DOHH2 (cell line): ENCODE measurements at regions not wholly inside any gene's neighbourhood (a gene's known extent, or its start where the extent isn't known, plus 50 kb on each side); places are given as distances from the start of the nearest gene placed in this dataset.

Experiments
- CTCF ChIP-seq: fragments of 200-600 bp; sonication (generic); IDR thresholded peaks from one replicate; pipeline ENCODE4 v1.5.1; 2014; ENCODE audit warnings: antibody characterized with exemption, mild to moderate bottlenecking, low read depth, low read length; ENCODE audit not compliant: poor library complexity, severe bottlenecking
- EZH2phosphoT487 ChIP-seq: fragments of 200-600 bp; sonication (generic); IDR thresholded peaks from 2 replicates; pipeline ENCODE4 v1.6.1; 2017; ENCODE audit warnings: borderline replicate concordance, mild to moderate bottlenecking, antibody characterized with exemption, low read length, moderate library complexity, mixed read lengths

DNA sequence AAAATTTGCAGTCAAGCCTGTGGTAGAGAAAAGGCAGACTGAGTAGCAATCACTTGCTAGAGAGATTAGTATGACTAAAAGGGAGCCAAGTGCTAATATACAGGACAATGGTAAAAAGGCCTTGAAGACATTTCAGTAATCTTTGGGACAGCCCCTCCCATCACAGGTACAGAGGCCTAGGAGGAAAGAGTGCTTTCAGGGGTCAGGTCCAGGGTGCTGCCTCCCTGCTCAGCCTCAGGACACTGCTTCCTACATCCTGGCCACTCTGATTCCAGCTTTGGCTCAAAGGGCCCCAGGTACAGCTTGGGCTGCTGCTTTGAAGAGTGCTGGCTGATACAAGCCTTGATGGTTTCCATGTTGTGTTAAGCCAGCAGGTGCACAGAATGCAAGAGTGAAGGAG is 543.5 kb downstream of the MMUT start:
- TF ChIP-seq CTCF: no peak
- TF ChIP-seq EZH2phosphoT487: no peak
